GM19351 (cell line): ENCODE measurements at regions not wholly inside any gene's neighbourhood (a gene's known extent, or its start where the extent isn't known, plus 50 kb on each side); places are given as distances from the start of the nearest gene placed in this dataset.
"Not testable (repeated sequence)": the region's sequence is repeated elsewhere in the genome, so short reads cannot be mapped to it uniquely, and the experiment has no call there.

Source experiments
- ATAC-seq: cut with Tn5 transposase; IDR thresholded peaks from one replicate; pipeline ENCODE4 v1.9.1; 2021; ENCODE audit warnings: mild to moderate bottlenecking, moderate library complexity; ENCODE audit not compliant: unreplicated experiment

DNA sequence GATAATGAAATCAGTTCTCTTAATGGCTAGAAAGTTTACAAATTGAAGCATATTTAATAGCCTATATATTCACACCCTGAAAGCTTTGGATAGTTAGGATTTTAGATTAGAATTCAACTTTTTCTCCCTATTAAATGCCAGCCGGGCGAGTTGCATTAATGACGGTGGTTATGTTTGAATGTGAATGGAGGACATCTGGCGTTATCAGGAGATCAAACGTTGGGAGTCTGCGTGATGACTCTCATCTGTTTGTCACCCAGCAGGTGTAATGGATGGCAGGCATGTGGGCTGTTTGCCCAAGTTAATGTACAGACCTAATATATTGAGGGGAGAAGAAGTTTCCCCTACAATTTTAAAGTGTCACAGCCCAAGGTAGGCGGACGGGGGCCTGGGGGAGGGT is 1227.7 kb upstream of the WWC1 start:
- ATAC-seq = no peak

DNA sequence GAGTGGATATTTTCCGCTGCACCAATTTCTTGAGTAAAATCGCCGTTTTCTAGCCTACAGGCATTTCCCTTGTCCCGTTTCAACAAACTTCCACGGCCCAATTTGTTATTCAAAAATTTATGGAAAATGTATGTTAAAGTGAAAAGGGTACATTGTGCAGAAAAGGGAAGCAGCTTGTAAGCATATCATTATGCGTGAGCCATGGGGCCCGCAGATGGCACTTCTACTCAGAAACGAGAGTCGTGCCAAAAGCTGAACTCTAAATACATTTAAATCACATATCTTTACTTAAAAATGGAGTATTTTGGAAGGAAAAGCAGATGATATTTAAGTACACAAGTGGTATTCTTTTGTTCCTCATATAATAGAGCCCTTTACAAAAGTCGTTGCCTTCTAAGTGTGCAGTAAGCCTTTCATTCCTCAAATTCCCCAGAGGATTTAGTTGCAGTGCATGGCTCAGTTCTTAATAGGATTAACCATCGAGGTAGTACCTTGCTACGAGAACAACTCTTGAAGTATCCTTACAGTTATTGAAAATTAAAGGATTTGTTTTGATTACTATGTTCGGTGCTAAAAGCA is 1227.2 kb upstream of the WWC1 start:
- no peak for ATAC-seq

DNA sequence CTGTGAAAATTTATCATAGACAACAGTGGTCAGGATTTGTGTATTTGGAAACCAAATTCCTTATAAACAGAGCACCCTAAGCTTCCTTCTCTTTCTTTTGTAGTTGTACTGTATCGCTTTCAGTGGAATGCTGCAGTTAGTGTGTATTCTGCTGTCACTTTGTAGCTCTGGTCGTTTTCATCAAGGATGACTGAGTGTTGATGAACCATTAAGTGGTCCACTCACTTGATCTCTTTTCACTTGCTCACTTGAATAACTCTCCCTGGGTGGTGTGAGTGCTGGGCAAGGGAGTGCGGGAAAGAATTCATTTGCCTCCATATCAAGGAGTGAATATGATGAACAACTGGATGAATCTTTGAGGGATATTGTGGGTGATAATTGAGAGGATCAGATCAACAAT is 1225.7 kb upstream of the WWC1 start:
- ATAC-seq = no peak

DNA sequence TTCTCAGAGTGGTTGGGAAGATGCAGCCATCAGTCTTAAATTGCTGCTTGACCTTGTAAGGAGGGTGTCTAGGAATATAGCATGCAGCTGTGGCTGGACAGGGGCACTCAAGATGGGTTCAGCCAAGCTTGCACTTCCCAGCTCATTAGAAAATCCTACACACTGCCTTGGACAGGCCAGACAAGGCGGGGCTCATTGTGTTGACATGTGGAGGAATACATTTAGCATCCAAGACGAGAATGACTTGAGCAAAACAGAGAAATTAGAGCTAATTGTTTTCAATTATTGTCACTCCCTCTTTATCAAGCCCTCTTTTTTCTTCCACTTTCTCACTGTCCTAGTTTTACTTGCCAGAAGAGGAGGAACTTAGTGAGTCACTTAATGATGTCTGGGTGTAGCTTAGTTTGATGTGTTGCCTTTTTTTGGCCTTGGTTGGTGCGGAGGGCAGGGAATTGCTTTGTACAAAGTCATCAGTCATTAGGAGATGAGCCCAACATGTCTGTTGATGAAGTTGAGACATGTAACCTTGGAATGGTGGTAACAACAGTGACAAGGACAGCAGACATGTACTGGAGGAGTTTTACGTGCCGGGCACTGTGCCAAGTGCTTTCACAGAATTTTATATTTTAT is 1219.3 kb upstream of the WWC1 start:
- no peak for ATAC-seq

DNA sequence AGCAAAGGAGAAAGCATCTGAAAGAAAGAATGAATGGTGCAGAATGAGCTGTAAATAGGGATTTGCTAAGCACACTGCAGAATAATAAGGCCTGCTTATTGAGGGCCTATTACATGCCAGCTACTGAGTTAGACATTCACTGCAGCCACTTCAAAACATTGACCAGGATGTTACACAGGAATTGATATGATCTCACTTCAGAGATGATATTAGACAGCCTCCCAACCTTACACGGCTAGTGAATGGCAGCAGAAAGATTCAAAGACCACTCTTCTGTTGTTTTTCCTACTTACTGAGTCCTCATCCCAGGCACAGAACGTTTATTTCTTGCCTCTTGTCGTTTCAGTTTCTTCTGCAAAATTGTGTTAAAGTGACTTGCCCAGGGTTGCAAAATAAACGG is 1209.9 kb upstream of the WWC1 start:
- ATAC-seq = no peak

DNA sequence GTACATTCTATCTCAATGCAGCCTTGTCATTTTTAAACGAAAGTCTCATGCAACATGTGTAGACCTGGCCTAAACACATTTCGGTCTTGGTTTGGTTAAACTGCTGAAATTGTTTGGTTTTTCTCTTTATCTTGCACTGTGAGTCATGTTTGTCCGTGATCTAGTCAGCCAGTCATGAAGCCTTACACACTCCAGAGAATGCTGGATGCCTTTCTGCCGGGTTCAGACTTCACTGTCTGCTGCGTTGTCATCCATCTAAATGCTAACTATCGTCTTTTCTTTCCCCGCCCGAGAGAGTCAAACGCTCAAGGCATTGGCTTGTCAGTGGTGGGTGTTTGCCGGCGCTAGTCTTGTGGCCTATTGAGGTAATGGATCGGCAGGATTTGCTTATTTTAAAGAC is 1194.6 kb upstream of the WWC1 start:
- ATAC-seq = no peak

DNA sequence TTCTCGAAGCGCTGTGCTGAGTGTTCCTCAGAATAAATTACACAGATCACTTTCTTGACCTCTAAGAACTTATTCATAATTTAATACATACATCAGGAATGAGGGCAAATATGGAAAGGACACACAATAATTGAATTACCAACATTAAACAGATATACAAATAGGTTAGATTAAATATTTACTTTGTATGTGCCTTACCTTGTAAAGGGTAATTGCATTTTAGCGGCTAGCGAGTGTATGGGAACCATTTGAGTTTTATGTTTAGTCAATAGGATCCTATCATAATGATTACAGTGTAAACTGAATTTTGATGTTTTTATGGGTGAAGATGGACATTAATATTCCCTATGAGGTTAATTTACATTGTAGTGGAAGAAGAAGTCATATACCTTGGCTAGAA is 1187.1 kb upstream of the WWC1 start:
- ATAC-seq = no peak

DNA sequence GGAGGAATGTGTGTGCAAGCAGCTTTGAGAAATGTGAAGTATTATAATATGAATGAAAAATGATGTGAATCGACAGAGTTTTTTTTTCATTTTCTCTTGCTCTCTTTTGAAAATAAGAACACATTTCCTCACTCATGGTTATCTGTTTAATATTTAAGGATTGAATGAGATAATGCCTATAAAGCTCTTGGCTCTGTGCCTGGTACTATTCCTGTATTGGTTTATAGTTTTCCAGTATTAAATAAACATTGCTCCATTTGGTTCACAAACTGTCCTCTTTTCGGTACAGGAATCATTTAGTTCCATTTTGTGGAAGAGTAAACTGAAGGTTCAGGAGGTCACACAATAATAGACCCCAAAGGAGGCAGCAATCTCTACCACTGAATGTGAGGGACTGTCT is 1185.5 kb upstream of the WWC1 start:
- ATAC-seq = no peak

DNA sequence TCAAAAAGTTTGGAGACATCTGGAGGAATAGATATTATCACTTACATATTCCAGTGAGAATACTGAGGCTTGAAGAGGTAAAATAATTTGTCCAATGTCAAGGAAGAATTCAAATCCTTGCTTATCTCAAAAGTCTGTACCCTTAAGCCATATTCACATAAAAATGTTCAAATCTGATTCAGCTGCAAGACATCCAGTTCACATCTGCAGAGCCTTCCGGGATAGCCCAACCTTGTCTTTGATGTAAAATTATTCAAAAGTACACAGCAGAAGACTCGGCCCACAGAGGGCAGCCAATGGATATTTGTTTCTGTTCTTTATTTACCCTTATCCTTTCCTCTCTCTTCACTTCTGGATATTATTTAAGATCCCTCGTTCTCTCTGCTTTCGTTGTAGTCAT is 1183.8 kb upstream of the WWC1 start:
- ATAC-seq = no peak

DNA sequence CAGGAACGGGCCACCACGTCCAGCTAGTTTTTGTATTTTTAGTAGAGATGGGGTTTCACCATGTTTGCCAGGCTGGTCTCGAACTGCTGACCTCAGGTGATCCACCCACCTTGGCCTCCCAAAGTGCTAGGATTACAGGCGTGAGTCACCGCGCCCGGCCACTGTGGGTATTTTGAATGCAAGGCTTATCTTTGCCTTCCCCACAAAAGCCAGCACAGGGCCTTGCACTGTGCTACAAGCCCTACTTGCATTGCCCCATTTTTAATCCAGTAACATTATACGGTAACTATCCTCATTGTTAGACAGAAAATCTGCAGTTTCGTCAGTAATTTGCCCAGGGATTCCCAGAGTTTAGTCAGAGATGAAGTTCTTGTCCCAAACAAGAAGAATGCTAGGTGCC is 1183.2 kb upstream of the WWC1 start:
- not testable (repeated sequence) for ATAC-seq

DNA sequence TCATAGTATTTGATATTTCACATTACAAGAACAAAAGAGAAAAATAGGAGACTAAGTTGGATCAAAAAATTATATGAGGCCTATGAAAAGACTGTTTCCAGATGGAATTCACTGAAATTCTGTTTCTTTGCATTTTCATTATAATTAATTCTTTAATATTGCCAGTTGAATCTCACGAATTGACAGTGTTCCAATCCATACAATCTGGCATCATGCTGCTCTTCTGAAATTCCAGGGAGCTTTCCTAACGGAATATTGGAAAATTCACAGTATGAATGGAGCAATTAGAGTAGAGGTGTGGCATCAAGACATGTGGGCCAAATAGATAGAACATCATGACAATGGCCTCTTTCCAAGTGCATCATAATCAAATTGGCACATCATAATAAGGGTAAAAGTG is 1178.9 kb upstream of the WWC1 start:
- no peak for ATAC-seq

DNA sequence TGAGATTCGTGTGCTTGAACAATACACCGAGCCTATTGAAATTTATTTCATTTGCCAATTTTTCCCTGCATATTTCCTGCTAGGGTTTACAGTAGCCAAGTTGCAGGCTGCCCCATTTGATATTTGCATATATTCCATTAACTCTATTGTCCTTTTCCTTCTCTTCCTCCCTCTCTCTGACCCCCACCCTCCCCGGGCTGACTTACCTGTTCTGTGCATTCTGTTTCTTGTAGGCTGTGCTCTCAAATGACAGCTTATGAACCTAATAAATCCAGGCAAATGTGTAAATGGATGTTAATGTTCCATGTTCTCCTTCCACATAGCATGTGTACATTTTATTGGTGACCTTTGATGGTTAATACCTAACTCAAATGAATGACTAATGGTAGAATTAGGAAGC is 1169.2 kb upstream of the WWC1 start:
- no peak for ATAC-seq

DNA sequence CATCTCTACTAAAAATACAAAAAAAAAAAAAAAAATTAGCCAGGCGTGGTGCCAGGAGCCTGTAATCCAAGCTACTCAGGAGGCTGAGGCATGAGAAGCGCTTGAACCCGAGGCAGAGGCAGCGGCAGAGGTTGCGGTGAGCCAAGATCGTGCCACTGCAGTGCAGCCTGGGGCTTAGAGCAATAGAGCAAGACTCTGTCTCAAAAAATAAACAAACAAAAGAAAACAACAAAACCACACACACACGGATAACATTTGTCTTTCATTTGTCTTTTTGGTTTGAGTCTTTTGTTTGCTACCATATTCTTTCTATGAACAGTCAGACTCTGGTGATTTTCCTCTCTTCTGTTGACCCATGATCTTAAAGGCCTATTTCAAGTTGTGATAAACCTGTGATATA is 1168.3 kb upstream of the WWC1 start:
- no peak for ATAC-seq

DNA sequence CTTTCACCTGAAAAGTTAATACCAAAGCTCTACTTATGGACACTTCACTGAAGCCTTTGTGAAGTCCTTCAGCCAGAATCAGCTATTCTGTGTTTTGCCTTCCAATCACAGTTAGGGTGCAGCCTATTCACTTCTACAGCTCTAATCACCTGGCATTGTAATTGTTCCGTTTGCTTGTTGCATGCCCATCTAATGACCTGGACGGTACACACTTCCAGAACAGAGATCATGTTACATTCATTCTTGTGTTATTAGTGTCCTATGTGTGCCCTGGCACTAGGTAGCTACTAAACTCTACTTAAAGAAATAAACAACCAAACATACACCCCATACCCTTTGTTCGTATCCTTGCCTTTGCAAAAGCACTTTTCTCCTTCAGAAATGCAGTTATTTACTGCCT is 1162.9 kb upstream of the WWC1 start:
- ATAC-seq = no peak

DNA sequence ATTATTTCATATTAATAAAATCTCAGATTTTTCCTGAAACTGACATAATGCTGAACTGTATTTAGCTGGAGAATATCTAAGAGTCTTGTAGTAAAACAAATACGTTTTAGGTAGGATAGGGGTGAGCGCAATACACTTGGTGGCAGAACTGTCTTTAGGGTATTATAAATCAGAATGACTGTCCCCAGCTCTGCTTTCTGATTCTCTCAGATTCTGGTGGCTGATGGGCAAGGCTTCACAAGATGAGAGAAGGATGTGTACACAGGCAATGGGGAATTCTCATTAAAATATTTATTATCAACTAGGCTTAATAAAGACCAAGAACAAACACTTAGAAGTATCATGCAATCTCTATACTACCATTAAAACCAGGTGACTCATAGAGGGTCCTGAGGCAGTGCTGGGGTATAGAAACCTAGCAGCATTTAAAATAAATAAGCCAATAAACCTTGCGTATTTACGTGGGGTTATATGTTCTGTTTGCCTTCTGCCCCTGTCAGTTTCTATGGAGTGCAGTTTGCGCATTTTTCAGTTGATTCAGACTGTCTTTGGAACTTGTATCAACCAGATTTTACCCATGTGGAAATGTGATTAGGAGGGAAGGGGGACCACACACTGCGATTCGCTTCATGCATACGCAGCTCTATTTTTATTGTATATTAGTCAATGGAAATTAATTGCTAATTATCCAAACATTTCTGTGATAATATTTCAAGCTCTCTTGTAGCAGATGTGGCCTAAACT is 1150.7 kb upstream of the WWC1 start:
- ATAC-seq = no peak

DNA sequence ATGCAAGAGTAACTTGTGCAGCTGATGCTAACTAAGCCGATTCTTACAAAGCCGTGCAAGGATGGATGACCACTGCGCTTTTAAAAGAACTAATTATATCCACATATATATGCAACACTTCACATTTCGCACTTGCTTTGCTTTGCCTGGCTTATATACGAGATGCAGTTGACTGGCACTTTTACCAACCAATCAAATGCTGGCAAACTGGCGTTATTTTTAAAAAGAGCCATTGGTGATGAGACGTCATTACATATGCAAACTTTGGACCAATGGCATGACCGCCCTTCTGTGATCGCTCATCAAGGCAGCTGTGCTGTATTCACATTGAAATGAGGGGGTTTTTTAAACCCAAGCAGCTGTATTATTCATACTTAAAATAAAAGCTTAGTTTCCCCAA is 1147.7 kb upstream of the WWC1 start:
- ATAC-seq = no peak

DNA sequence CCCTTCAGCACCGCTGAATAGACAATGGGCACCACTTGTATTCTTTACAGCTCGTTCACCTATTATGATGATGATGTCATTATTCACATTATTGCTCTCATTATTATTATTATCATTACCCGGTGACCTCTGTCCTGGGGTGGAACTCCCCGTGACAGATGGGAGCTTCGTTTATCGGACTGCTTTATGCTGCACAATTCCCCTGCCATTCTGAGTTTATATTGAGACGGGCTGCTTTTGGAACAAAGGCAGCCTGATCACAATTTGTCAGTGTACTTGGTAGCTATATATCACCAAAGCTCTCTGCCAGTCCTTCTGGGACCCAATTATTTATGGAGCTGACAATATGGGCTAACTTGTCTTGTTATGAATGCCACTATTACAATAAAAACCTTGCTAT is 1145.6 kb upstream of the WWC1 start:
- ATAC-seq = no peak

DNA sequence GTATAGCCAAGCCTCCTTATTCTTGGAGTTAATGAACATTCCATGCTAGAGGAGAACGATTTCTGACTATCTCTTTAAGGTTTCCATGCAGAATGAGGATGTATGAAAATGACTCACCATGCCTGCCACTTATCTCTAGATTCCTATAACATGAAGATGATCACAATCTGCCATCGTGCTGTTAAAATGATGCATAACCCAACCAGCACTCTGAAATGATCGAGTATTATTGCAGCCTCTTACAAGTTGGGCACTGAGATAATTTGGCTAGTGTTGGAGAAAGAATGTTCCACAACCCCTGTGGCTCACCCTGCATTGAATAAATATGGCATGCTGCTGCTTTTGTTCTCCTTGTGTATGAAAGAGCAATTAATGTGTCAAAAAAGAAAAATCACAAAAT is 1143.6 kb upstream of the WWC1 start:
- no peak for ATAC-seq

DNA sequence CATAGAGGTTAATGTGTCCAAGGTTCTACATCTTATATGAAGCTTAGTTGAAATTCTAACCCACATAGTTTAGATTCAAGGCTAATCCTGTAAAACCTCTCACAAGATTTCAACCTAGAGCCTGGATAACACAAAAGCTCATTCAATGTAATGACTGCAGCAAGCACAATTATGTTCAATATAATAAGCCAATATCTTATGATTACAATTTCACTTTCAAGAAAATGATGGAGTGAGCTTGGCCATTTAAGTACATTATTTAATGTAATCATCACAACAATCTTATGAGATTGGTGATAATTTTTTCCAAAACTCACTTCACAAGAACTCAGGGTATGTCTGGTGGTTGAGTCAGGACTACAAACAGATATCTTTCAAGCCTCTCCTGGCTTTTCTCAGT is 1140.8 kb upstream of the WWC1 start:
- no peak for ATAC-seq

DNA sequence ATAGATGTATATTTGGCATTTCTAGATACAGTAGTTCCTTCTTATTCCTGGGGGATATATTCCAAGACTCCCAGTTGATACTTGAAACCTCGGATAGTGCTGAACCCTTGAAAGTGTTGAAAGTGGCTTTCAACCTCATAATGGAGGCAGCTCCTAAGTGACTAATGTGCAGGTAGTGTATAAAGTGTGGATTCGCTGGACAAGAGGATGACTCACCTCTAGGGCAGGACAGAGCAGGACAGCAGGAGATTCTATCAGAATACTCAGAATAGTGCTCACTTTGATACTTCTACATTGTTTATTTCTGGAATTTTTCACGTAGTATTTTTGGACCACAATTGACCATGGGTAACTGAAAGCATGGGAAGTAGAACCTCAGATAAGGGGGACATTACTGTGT is 1138.9 kb upstream of the WWC1 start:
- ATAC-seq = no peak

DNA sequence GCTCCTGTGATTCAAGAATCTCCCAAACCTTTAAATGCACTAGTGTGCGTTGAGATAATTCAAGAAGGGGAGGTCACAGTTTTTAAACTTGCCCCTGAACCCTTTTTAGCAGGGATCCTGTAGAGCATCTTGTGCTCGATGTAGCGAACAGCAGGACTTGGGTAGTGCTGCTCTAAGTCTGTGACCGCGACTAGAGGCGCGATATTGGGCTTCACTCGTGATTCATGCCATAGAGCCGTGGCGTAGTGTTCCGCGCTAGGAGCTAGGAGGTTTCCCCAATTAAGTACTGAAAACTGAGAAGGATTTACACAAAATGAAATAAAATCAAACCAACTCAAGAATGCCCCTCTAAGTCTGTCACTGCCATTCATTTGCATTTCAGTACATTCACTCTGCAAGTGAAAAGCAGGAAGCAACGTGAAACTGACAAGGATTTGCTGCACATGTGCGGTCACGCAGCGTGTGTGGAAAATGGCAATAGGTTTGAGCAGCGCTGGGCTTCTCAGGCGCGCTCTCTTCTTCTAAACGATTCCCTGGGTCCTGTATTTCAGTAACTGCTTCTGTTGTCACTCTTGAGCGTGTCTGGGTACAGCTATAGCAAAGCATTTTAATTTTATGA is 1135.9 kb upstream of the WWC1 start:
- ATAC-seq = no peak

DNA sequence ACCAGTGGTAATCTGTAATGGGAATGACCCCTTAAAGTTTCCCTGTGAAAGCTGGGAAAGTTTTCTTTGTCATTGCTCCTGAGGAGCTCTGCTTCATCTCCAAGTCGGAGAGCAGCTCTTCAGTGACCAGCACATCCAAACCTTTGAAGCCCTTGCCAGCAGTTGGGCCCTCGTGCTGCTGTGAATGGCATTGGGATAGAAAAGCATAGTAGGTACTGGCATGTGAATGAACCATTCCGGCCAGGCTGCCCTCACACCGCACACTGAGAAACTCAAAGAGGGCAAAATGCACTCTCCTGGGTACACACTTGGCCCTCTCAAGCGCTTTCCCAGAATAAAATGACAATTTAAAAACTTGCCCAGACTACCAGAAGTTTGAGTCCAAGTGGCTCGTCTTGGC is 1135.0 kb upstream of the WWC1 start:
- no peak for ATAC-seq
